ENCODE measurements at regions not wholly inside any gene's neighbourhood (a gene's known extent, or its start where the extent isn't known, plus 50 kb on each side); places are given as distances from the start of the nearest gene placed in this dataset.

GRCh38 chr17:72270273-72270924 lies 149.6 kb downstream of the SOX9 start:
- TF ChIP-seq CTCF (conservative IDR thresholded peaks at IDR 0.05; ENCODE audit: low read depth in 2 of 2) (no peak), EZH2 (IDR thresholded peaks at IDR 0.05; ENCODE audit: low read depth, unreplicated experiment) (no peak), POLR2AphosphoS5 (IDR thresholded peaks at IDR 0.05; ENCODE audit: low read depth) (no peak)

Data from GM23338 (cell line).